GM12878 (cell line): ENCODE measurements at regions not wholly inside any gene's neighbourhood (a gene's known extent, or its start where the extent isn't known, plus 50 kb on each side); places are given as distances from the start of the nearest gene placed in this dataset.

ENCODE experiments used
- ATAC-seq: fragments of 200-7000 bp; cut with Tn5 transposase; 3 replicates; pipeline ENCODE4 v1.9.1; 2020; ENCODE audit warnings: mild to moderate bottlenecking, moderate library complexity
- BruUV-seq: library from RNA; stranded (reverse); fragments of 400-500 nt; replicated peaks from 2 replicates; lab custom pipeline; 2021; lab: Mats Ljungman, UMichigan
- CTCF ChIA-PET: fragments of 300-600 bp; sonication (Branson Sonifier 250); formaldehyde crosslinking; extraction: SDS; loops from one replicate; lab custom pipeline; 2021; ENCODE audit warnings: inconsistent platforms; lab: Yijun Ruan, JAX
- POLR2A ChIA-PET: fragments of 350-600 bp; formaldehyde crosslinking; extraction: SDS; loops from one replicate; lab custom pipeline; 2021; ENCODE audit warnings: inconsistent platforms; lab: Charles Lee
- RAD21 ChIA-PET: fragments of 300-600 bp; sonication (Branson Sonifier 250); formaldehyde crosslinking; loops from one replicate; lab custom pipeline; 2023; ENCODE audit warnings: antibody characterized with exemption; ENCODE audit not compliant: unreplicated experiment; lab: Charles Lee
- SMC1A ChIA-PET: fragments of 300-600 bp; sonication (Branson Sonifier 250); formaldehyde crosslinking; loops from one replicate; lab custom pipeline; 2023; ENCODE audit not compliant: unreplicated experiment, uncharacterized antibody; lab: Charles Lee
- DNase-seq: peaks from one replicate; pipeline ENCODE4 v3.0.0-alpha.2; 2011; ENCODE audit warnings: low read depth, low spot score
- FAIRE-seq: peaks from 3 replicates; lab custom pipeline; 2011; peaks lifted over from hg19 to GRCh38; lab: Jason Lieb, UNC
- H2AFZ ChIP-seq: 2 replicates; pipeline ENCODE4 v1.6.0; 2011; ENCODE audit warnings: low read depth, low read length, control low read depth; ENCODE audit not compliant: control insufficient read depth
- H3K27ac ChIP-seq: 2 replicates; pipeline ENCODE4 v1.5.1; 2011; ENCODE audit warnings: control low read depth; ENCODE audit not compliant: control insufficient read depth, insufficient read depth
- H3K27me3 ChIP-seq, 2 experiments: replicated peaks in 1 of 2; 2 replicates each; pipeline versions ENCODE4 v1.6.0 to v1.6.1; 2011; ENCODE audit warnings: low read length in 1 of 2; ENCODE audit not compliant: control insufficient read depth in 2 of 2, insufficient read depth in 2 of 2
- H3K36me3 ChIP-seq, 2 experiments: 2 replicates each; pipeline ENCODE4 v1.5.1; 2011; ENCODE audit warnings: low read length in 1 of 2; ENCODE audit not compliant: control insufficient read depth in 2 of 2, insufficient read depth in 2 of 2
- H3K4me1 ChIP-seq: 2 replicates; pipeline ENCODE4 v1.6.1; 2011; ENCODE audit warnings: mild to moderate bottlenecking, low read length, moderate library complexity, mixed read lengths; ENCODE audit not compliant: control insufficient read depth, insufficient read depth
- H3K4me2 ChIP-seq: 2 replicates; pipeline ENCODE4 v1.6.0; 2011; ENCODE audit warnings: control low read depth; ENCODE audit not compliant: control insufficient read depth, insufficient read depth
- H3K4me3 ChIP-seq: fragments of 200-600 bp; sonication (generic); 2 replicates; pipeline ENCODE4 v1.5.1; 2016
- H3K79me2 ChIP-seq: 2 replicates; pipeline ENCODE4 v1.6.0; 2011; ENCODE audit warnings: low read length; ENCODE audit not compliant: control insufficient read depth, insufficient read depth
- H3K9ac ChIP-seq: 2 replicates; pipeline ENCODE4 v1.8.0; 2011; ENCODE audit warnings: low read length, control low read depth, mixed read lengths; ENCODE audit not compliant: control insufficient read depth, insufficient read depth
- H3K9me3 ChIP-seq: replicated peaks from 3 replicates; pipeline ENCODE4 v1.5.1; 2011; ENCODE audit warnings: mild to moderate bottlenecking, low read length; ENCODE audit not compliant: control insufficient read depth, insufficient read depth
- H4K20me1 ChIP-seq: 2 replicates; pipeline ENCODE4 v1.6.0; 2011; ENCODE audit not compliant: control insufficient read depth, insufficient read depth
- HDGF ChIP-seq: fragments of 450-650 bp; IDR thresholded peaks from 2 replicates; pipeline ENCODE4 v1.6.1; 2016; ENCODE audit warnings: antibody characterized with exemption
- IRF5 ChIP-seq: fragments of 450-650 bp; IDR thresholded peaks from 2 replicates; pipeline ENCODE4 v1.6.1; 2017; ENCODE audit warnings: borderline replicate concordance
- KDM1A ChIP-seq: fragments of 200-600 bp; sonication (generic); IDR thresholded peaks from 2 replicates; pipeline ENCODE4 v1.6.1; 2016; ENCODE audit warnings: borderline replicate concordance
- KLF5 ChIP-seq: fragments of 450-650 bp; IDR thresholded peaks from 2 replicates; pipeline ENCODE4 v1.6.1; 2014; ENCODE audit warnings: mild to moderate bottlenecking; ENCODE audit not compliant: partially characterized antibody
- PAX5 ChIP-seq: IDR thresholded peaks from 2 replicates; pipeline ENCODE4 v1.6.1; 2011; ENCODE audit warnings: low read depth, low read length, borderline replicate concordance
- SPI1 ChIP-seq: IDR thresholded peaks from 2 replicates; pipeline ENCODE4 v1.6.1; 2011; ENCODE audit warnings: low read depth, mild to moderate bottlenecking, low read length, moderate library complexity, borderline replicate concordance; ENCODE audit not compliant: insufficient read depth
- ZNF274 ChIP-seq: IDR thresholded peaks from one replicate; pipeline ENCODE4 v1.8.0; 2011; ENCODE audit not compliant: insufficient read length, insufficient read depth
- WGBS: methylation state at CpG from one replicate; pipeline ENCODE4 v1.1.6; 2016; ENCODE audit warnings: low lambda C conversion rate; ENCODE audit not compliant: insufficient replicate concordance, insufficient coverage; ENCODE audit errors: missing lambda C conversion rate; 5-methylcytosine and 5-hydroxymethylcytosine counted together
- in situ Hi-C: fragments of 300-500 bp; cut with MboI; formaldehyde crosslinking; loops from 9 replicates; pipeline ENCODE4 v1.14.3; 2018; ENCODE audit warnings: mixed read lengths
- intact Hi-C: fragments of 100-400 bp; cut with micrococcal nuclease; formaldehyde crosslinking; loops from one replicate; pipeline ENCODE4 v1.14.2; 2022; ENCODE audit not compliant: unreplicated experiment
- TF ChIP-seq, protein P1 (sequence below): fragments of 150-350 bp; IDR thresholded peaks from 2 replicates; pipeline ENCODE4 v1.6.1; 2014; ENCODE audit warnings: mild to moderate bottlenecking, low read depth, low read length

GRCh38 chr1:170369000-170369399 is 163.0 kb upstream of the GORAB start:
- no TSS peak for BruUV-seq
- Histone ChIP-seq H3K79me2 (no peaks in the 10 kb centered on the region), H3K27me3 (no peaks in the 10 kb centered on the region), H4K20me1 (no peaks in the 10 kb centered on the region), H2AFZ (no peak overlapping the region), H3K4me3 (no peak overlapping the region), H3K4me1 (no peaks in the 10 kb centered on the region), H3K9me3 (no peaks in the 10 kb centered on the region), H3K27ac (no peak overlapping the region), H3K36me3 (no peaks in the 10 kb centered on the region), H3K4me2 (no peak overlapping the region), H3K9ac (no peak overlapping the region)
- FAIRE-seq (no peak), DNase-seq (no peak), ATAC-seq (no peak)
- RAD21 ChIA-PET: no interaction called here
- POLR2A ChIA-PET: no interaction called here
- SMC1A ChIA-PET: interaction anchor here (1.1 to 1.2 kb wide), 2 partner anchors 14 to 51 kb away, joined by 3 read pairs; no protein-coding TSS in a partner anchor
- 29% methylated on average over 7 of the region's 7 CpGs for WGBS
- no peak for TF ChIP-seq KDM1A
- TF ChIP-seq HDGF: no peak
- TF ChIP-seq IRF5: no peak
- TF ChIP-seq, protein P1, sequence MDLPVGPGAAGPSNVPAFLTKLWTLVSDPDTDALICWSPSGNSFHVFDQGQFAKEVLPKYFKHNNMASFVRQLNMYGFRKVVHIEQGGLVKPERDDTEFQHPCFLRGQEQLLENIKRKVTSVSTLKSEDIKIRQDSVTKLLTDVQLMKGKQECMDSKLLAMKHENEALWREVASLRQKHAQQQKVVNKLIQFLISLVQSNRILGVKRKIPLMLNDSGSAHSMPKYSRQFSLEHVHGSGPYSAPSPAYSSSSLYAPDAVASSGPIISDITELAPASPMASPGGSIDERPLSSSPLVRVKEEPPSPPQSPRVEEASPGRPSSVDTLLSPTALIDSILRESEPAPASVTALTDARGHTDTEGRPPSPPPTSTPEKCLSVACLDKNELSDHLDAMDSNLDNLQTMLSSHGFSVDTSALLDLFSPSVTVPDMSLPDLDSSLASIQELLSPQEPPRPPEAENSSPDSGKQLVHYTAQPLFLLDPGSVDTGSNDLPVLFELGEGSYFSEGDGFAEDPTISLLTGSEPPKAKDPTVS: no peak
- no peak for TF ChIP-seq KLF5
- TF ChIP-seq PAX5: no peak
- no peak for TF ChIP-seq SPI1
- no peak for TF ChIP-seq ZNF274
- intact Hi-C loops: no loop called here
- CTCF ChIA-PET: interaction anchor here (1.1 kb wide), 1 partner anchor 14 kb away, joined by 3 read pairs; no protein-coding TSS in a partner anchor
- in situ Hi-C loops: no loop called here
